HepG2 (cell line): ENCODE measurements at regions not wholly inside any gene's neighbourhood (a gene's known extent, or its start where the extent isn't known, plus 50 kb on each side); places are given as distances from the start of the nearest gene placed in this dataset.

Experiments used
- CREM ChIP-seq, 2 experiments: sonication (generic) in 1 of 2; formaldehyde crosslinking in 1 of 2; IDR thresholded peaks; 2 replicates each; pipeline versions ENCODE4 v1.4.0 to v1.6.1; 2016 to 2020; ENCODE audit warnings: antibody characterized with exemption in 1 of 2, mild to moderate bottlenecking in 1 of 2, missing genetic modification reagents in 1 of 2
- HOXA3 ChIP-seq: sonication (generic); formaldehyde crosslinking; IDR thresholded peaks from 2 replicates; pipeline ENCODE4 v1.5.0; 2020; ENCODE audit warnings: missing genetic modification reagents
- HOXA5 ChIP-seq: sonication (generic); formaldehyde crosslinking; IDR thresholded peaks from 2 replicates; pipeline ENCODE4 v1.4.0; 2020; ENCODE audit warnings: missing genetic modification reagents
- KLF6 ChIP-seq: IDR thresholded peaks from 2 replicates; pipeline ENCODE4 v1.8.0; 2016; ENCODE audit warnings: missing biosample characterization, missing genetic modification reagents
- MEIS2 ChIP-seq: sonication (generic); formaldehyde crosslinking; IDR thresholded peaks from 2 replicates; pipeline ENCODE4 v1.9.0; 2021; ENCODE audit warnings: mild to moderate bottlenecking, missing genetic modification reagents
- NR1H2 ChIP-seq: sonication (generic); formaldehyde crosslinking; IDR thresholded peaks from 2 replicates; pipeline ENCODE4 v1.8.1; 2022; ENCODE audit warnings: low read depth, missing genetic modification reagents, borderline replicate concordance
- RELA ChIP-seq: sonication (generic); formaldehyde crosslinking; IDR thresholded peaks from 2 replicates; pipeline ENCODE4 v1.4.0; 2020; ENCODE audit warnings: missing genetic modification reagents
- SOX13 ChIP-seq, 3 experiments: fragments of 450-650 bp in 1 of 3; sonication (generic) in 1 of 3; formaldehyde crosslinking in 1 of 3; IDR thresholded peaks in 2 of 3; conservative IDR thresholded peaks in 1 of 3; 2 replicates each; pipeline versions ENCODE4 v1.5.0 to v1.6.1; 2016 to 2020; ENCODE audit warnings: antibody characterized with exemption in 1 of 3, mild to moderate bottlenecking in 1 of 3, missing compliant biosample characterization in 1 of 3, missing genetic modification reagents in 1 of 3, moderate library complexity in 1 of 3
- TCF7 ChIP-seq: sonication (generic); IDR thresholded peaks from 2 replicates; pipeline ENCODE4 v1.6.1; 2016; ENCODE audit warnings: antibody characterized with exemption, low read depth
- ZBTB20 ChIP-seq: sonication (generic); formaldehyde crosslinking; IDR thresholded peaks from 2 replicates; pipeline ENCODE4 v1.8.1; 2023; ENCODE audit warnings: missing genetic modification reagents, low read depth, mild to moderate bottlenecking, borderline replicate concordance
- ZFYVE20 ChIP-seq: sonication (generic); formaldehyde crosslinking; IDR thresholded peaks from 2 replicates; pipeline ENCODE4 v1.8.0; 2023; ENCODE audit warnings: low read depth, mild to moderate bottlenecking, moderate library complexity, missing genetic modification reagents, borderline replicate concordance
- ZNF460 ChIP-seq: sonication (generic); formaldehyde crosslinking; IDR thresholded peaks from 2 replicates; pipeline ENCODE4 v1.5.1; 2020; ENCODE audit warnings: missing genetic modification reagents, mild to moderate bottlenecking, borderline replicate concordance
- ZNF607 ChIP-seq: sonication (generic); formaldehyde crosslinking; IDR thresholded peaks from 2 replicates; pipeline ENCODE4 v1.5.1; 2020; ENCODE audit warnings: missing genetic modification reagents, mild to moderate bottlenecking, borderline replicate concordance
- ZNF678 ChIP-seq: sonication (generic); formaldehyde crosslinking; IDR thresholded peaks from 2 replicates; pipeline ENCODE4 v1.4.0; 2020; ENCODE audit warnings: mild to moderate bottlenecking, missing genetic modification reagents
- TF ChIP-seq, protein P1 (sequence below): sonication (generic); formaldehyde crosslinking; IDR thresholded peaks from 2 replicates; pipeline ENCODE4 v1.4.0; 2020; ENCODE audit warnings: mild to moderate bottlenecking, missing genetic modification reagents
- TF ChIP-seq, protein P2 (sequence below): IDR thresholded peaks from 2 replicates; pipeline ENCODE4 v1.6.1; 2016

DNA sequence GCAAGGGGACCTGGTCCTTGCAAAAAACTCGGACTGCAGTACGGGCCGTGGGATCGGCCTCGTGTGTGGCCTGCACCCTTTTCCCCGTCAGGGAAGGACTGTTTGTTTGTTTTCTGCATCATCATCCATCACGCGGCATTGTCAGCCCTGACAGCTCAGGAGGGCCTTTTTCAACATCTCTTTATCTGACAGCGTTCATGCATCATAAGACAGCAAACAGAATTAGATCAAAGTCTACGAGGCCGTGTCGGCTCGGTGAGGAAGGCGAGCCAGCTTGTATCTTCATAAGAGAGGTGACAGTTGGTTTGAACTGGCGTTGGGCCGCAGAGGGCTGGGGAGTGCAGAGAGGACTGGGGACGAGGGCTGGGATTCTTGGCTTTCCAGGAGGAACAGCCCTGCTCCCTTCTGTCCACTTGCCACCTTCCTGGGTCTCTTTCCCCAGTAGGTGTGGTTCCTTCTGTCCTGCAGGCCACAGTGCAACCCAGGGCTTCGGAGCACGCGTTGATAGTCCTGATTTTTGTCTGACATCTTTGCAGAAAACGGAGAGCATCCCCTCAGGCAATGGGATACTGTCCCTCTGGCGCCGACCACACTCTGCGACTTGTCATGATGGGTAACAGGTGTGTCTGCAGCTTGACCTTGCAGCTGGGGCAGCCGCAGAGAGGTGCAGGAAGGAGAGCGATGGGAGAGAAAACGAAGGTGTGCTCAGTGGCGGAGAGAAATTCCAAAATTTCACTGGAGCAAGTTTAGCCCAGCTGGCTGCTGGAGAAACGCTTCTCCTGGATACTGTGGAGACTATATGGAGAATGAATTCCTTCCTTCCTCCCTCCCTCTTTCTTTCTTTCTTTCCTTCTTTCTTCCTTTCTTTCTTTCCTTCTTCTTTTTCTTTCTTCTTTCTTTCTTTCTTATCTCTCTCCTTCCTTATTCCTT is 104.0 kb upstream of the SHOX start (continued):
- no peak for TF ChIP-seq ZFYVE20 (CRISPR knock-in tag)
- peak; percentile 24; the same call in 1 of the 2 replicates for TF ChIP-seq CREM (IDR thresholded peaks at IDR 0.05)
- no peak for TF ChIP-seq CREM (CRISPR knock-in tag; IDR thresholded peaks at IDR 0.05)
- peak; percentile 99 for TF ChIP-seq HOXA5 (CRISPR knock-in tag)
- TF ChIP-seq KLF6 (CRISPR knock-in tag) = no peak
- TF ChIP-seq, protein P1, sequence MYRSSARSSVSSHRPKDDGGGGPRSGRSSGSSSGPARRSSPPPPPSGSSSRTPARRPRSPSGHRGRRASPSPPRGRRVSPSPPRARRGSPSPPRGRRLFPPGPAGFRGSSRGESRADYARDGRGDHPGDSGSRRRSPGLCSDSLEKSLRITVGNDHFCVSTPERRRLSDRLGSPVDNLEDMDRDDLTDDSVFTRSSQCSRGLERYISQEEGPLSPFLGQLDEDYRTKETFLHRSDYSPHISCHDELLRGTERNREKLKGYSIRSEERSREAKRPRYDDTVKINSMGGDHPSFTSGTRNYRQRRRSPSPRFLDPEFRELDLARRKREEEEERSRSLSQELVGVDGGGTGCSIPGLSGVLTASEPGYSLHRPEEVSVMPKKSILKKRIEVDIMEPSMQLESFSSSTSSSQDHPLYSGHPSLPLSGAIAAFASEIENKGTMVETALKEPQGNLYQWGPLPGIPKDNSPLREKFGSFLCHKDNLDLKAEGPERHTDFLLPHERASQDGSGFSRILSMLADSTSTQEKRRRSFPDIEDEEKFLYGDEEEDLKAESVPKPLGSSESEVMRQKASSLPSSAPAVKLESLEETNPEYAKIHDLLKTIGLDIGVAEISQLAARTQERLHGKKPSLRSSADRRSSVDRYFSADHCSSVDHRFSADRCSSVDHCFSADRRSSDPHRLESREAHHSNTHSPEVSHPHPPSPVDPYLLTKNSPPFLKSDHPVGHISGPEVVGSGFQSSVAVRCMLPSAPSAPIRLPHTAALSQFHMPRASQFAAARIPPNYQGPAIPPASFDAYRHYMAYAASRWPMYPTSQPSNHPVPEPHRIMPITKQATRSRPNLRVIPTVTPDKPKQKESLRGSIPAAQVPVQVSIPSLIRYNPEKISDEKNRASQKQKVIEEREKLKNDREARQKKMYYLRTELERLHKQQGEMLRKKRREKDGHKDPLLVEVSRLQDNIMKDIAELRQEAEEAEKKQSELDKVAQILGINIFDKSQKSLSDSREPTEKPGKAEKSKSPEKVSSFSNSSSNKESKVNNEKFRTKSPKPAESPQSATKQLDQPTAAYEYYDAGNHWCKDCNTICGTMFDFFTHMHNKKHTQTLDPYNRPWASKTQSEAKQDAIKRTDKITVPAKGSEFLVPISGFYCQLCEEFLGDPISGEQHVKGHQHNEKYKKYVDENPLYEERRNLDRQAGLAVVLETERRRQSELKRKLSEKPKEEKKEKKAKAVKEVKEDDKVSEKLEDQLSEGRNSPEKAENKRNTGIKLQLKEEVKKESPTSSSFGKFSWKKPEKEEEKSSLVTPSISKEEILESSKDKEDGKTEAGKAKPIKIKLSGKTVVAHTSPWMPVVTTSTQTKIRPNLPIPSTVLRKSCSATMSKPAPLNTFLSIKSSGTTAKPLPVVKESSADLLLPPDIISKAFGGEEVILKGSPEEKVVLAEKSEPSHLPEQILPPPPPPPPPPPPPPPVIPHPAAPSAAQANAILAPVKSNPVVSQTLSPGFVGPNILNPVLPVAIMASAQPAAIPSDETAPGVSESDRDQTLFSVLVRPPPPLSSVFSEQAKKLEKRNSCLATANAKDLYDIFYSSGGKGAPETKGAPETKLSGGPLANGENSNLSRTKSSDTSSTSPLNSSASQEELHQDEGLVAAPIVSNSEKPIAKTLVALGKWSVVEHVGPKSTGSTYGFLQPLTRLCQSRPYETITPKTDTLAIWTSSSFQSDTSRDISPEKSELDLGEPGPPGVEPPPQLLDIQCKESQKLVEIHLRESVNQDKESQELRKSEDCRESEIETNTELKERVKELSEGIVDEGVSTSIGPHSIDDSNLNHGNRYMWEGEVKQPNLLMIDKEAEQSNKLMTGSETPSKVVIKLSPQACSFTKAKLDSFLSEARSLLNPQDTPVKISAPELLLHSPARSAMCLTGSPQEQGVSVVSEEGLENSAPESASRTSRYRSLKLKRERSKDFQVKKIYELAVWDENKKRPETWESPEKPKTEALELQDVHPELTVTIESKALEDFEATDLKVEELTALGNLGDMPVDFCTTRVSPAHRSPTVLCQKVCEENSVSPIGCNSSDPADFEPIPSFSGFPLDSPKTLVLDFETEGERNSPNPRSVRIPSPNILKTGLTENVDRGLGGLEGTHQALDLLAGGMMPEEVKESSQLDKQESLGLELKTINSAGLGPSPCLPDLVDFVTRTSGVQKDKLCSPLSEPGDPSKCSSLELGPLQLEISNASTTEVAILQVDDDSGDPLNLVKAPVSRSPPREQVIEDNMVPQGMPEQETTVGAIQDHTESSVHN (CRISPR knock-in tag) = no peak
- no peak for TF ChIP-seq ZBTB20
- TF ChIP-seq ZNF678 (CRISPR knock-in tag) = no peak
- TF ChIP-seq ZNF460 = no peak
- no peak for TF ChIP-seq NR1H2
- peak; percentile 49; the same call in 1 of the 2 replicates for TF ChIP-seq TCF7
- TF ChIP-seq RELA (CRISPR knock-in tag) = no peak
- TF ChIP-seq, protein P2, sequence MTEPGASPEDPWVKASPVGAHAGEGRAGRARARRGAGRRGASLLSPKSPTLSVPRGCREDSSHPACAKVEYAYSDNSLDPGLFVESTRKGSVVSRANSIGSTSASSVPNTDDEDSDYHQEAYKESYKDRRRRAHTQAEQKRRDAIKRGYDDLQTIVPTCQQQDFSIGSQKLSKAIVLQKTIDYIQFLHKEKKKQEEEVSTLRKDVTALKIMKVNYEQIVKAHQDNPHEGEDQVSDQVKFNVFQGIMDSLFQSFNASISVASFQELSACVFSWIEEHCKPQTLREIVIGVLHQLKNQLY (CRISPR knock-in tag) = 0 out of 2 replicates have a peak, but pooled peaks have one; percentile 18
- peak; percentile 100 for TF ChIP-seq MEIS2 (CRISPR knock-in tag)
- TF ChIP-seq ZNF607 (CRISPR knock-in tag) = no peak
- no peak for TF ChIP-seq SOX13 (IDR thresholded peaks at IDR 0.05)
- peak in 1 of 2 experiments; percentile 81; a peak in 2 of 4 replicates for TF ChIP-seq SOX13 (CRISPR knock-in tag; conservative IDR thresholded peaks at IDR 0.05 in 1 of 2, IDR thresholded peaks at IDR 0.05 in 1 of 2)
- TF ChIP-seq HOXA3 (CRISPR knock-in tag) = no peak; the same call in 1 of the 2 replicates
